NB4 (cell line): ENCODE measurements at regions not wholly inside any gene's neighbourhood (a gene's known extent, or its start where the extent isn't known, plus 50 kb on each side); places are given as distances from the start of the nearest gene placed in this dataset.

Experiments used
- MYC ChIP-seq: IDR thresholded peaks from 2 replicates; pipeline ENCODE4 v1.6.1; 2011; ENCODE audit warnings: low read depth, low read length
- POLR2A ChIP-seq: IDR thresholded peaks from 2 replicates; pipeline ENCODE4 v1.6.1; 2011; ENCODE audit warnings: mild to moderate bottlenecking; ENCODE audit not compliant: insufficient read length; ENCODE audit errors: extremely low read depth
- TF ChIP-seq, protein P1 (sequence below): IDR thresholded peaks from one replicate; pipeline ENCODE4 v1.5.1; 2012; ENCODE audit warnings: low read depth, low read length

DNA sequence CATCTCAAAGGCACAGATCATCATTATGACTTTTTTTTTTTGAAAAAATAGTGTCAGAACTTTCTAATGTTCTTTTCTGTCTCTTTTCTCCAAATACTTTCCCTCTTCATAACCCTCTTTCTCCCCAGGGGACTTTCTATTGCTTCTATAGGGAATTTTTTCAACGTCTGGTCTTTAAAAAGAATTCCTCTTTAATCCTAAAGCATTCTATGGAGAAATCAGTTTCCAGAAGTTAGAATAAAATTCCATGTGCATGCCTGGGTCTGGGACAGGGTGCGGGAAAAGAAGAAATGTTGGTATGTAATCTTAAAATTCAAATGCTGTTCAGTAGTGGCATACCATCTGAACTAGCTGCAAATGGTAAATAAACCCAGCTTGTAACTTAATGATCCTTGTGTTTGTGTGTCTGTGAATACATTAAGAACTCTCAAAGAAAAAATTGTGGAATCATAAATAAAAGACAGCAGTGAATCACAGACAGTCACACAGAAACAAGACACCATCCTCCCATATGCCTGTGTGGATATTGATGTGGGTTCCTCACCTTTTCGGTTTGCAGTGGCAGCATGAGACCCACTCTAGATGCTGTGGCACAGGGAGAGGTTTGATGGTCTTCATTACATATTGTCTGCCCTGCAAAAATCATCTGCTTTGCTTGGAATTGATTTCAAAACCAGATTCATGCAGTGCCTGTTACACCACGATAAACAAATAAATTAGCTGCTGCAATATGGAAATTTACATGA, 374.7 kb upstream of the NRP1 start:
- TF ChIP-seq, protein P1, sequence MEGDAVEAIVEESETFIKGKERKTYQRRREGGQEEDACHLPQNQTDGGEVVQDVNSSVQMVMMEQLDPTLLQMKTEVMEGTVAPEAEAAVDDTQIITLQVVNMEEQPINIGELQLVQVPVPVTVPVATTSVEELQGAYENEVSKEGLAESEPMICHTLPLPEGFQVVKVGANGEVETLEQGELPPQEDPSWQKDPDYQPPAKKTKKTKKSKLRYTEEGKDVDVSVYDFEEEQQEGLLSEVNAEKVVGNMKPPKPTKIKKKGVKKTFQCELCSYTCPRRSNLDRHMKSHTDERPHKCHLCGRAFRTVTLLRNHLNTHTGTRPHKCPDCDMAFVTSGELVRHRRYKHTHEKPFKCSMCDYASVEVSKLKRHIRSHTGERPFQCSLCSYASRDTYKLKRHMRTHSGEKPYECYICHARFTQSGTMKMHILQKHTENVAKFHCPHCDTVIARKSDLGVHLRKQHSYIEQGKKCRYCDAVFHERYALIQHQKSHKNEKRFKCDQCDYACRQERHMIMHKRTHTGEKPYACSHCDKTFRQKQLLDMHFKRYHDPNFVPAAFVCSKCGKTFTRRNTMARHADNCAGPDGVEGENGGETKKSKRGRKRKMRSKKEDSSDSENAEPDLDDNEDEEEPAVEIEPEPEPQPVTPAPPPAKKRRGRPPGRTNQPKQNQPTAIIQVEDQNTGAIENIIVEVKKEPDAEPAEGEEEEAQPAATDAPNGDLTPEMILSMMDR, result no peak
- TF ChIP-seq POLR2A, result no peak
- no peak for TF ChIP-seq MYC
